Natural killer cell treated with Interleukin-12 subunit alpha and Interleukin-12 subunit beta and Interleukin-15 and Interleukin-18, amount 100 ng/mL, for 72 hours (primary cell): ENCODE measurements at regions not wholly inside any gene's neighbourhood (a gene's known extent, or its start where the extent isn't known, plus 50 kb on each side); places are given as distances from the start of the nearest gene placed in this dataset.

Experiments used
- ATAC-seq, 2 donors: fragments of 150-1000 bp; cut with Tn5 transposase in 1 of 2; sonication (Bioruptor Pico), chemical (Tn5 transposase) in 1 of 2; 2 replicates each; pipeline ENCODE4 v1.10.0; 2021
- DNase-seq: peaks from one replicate; pipeline ENCODE4 v3.0.0; 2022; ENCODE audit warnings: low spot score
- H3K27ac Mint-ChIP-seq, 2 donors: 1 replicate in 1 of 2; 2 replicates in 1 of 2; pipeline ENCODE4 v1.8.0; 2022; ENCODE audit warnings: mixed read lengths in 2 of 2, mild to moderate bottlenecking in 1 of 2, moderate library complexity in 1 of 2
- H3K27me3 Mint-ChIP-seq, 2 donors: 1 replicate in 1 of 2; 2 replicates in 1 of 2; pipeline ENCODE4 v1.8.0; 2022; ENCODE audit warnings: mixed read lengths in 2 of 2
- H3K36me3 Mint-ChIP-seq: one replicate; pipeline ENCODE4 v1.8.0; 2022; ENCODE audit warnings: mixed read lengths
- H3K4me1 Mint-ChIP-seq, 2 donors: 1 replicate in 1 of 2; 2 replicates in 1 of 2; pipeline ENCODE4 v1.8.0; 2022; ENCODE audit warnings: low read depth in 2 of 2, mixed read lengths in 2 of 2, mild to moderate bottlenecking in 1 of 2
- H3K4me3 Mint-ChIP-seq: one replicate; pipeline ENCODE4 v1.8.0; 2022; ENCODE audit warnings: mixed read lengths
- H3K9me3 Mint-ChIP-seq: 2 replicates; pipeline ENCODE4 v1.8.0; 2022; ENCODE audit warnings: mixed read lengths

DNA sequence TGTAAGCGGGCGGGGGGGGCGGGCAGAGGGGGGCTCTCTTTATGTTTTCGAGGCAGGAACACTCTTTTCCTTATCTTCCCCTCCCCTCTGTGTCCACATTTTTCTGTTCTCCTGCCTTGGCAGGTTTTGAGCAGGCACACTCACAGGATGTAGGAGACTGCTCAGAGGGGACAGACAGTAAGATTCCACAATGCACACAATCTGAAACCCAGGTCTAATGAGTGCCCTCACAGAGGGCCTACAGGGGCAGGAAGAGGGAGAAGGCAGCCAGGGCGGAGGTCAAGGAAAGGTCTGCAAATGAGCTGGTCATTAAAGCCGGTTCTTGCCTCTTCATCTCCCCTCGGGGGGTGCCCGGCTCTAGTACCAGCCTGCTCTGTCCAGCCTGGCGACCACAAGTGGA lies 106.1 kb upstream of the ATP6AP2 start:
- Mint-ChIP-seq H3K27ac (no peak overlapping the region), H3K4me1 (peaks cover 8 to 11% of the 10 kb centered on the region in 2 donors), H3K27me3 (peaks cover 32 to 40% of the 10 kb centered on the region in 2 donors), H3K36me3 (no peaks in the 10 kb centered on the region), H3K4me3 (no peak overlapping the region), H3K9me3 (no peaks in the 10 kb centered on the region)
- no peak for DNase-seq
- ATAC-seq: no peak

DNA sequence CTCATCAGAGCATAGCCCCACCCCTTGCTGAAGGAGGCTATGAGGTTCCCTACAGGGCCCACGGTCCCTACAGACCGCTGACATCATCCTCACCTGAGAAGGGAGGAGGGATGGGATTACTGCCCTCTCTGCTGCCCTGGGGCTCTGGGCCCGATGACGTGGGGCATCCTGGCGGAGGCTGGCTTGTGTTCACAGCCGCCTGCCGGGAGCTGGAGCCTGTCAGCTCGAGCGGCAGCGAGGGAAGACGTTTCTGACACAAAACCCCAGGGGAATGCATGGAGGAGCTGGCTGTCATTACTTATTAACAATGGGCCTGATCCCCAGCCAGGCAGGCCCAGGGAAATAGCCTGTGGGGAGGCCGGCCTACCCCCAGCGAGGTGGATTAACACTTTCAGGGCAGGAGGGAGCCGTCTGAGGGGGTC lies 106.6 kb upstream of the ATP6AP2 start:
- Mint-ChIP-seq H3K4me1 (peaks cover 8 to 11% of the 10 kb centered on the region in 2 donors), H3K4me3 (no peak overlapping the region), H3K36me3 (no peaks in the 10 kb centered on the region), H3K27ac (no peak overlapping the region), H3K27me3 (peaks cover 32 to 37% of the 10 kb centered on the region in 2 donors), H3K9me3 (no peaks in the 10 kb centered on the region)
- ATAC-seq (no peak), DNase-seq (no peak)

DNA sequence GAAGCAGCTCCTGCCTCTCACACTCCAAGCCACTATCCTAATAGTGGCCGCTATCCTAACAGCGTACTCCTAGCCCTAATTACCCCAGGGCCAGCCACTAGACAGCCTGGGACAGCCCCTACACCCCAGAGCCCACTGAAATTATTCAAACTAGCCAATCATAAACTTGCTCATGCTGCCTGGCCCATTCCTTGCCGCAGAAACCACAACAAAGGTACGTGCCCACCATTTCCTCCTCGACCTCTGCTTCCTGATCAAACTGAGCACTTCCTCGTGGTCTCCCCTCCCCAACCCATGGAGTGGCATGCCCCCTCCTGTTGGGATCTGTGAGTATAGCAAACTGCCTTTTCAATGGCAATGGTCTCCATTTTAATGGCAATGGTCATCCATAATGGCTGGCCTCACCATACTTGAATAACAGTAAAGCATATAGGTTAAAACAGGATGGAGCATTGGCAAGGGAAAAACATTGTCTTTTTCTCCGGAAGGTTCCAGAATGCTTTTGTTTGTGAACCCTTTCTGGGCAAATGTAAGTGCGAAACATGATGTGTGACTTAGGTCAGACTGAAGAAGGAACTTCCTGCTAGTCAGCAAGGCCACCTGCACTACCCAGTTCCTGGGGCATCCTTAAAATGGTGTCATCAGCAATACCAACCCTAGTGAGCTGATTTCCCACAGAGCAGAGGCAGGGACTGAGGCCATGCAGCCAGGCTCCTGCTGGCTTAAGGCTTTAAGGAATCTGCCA lies 107.1 kb upstream of the ATP6AP2 start:
- DNase-seq (no peak), ATAC-seq (no peak)
- H3K4me1 Mint-ChIP-seq: peaks cover 8 to 11% of the 10 kb centered on the region in 2 donors
- no peak overlapping the region for H3K27ac Mint-ChIP-seq
- no peaks in the 10 kb centered on the region for H3K9me3 Mint-ChIP-seq
- H3K27me3 Mint-ChIP-seq: peaks cover 32 to 38% of the 10 kb centered on the region in 2 donors
- H3K4me3 Mint-ChIP-seq: no peak overlapping the region
- H3K36me3 Mint-ChIP-seq: no peaks in the 10 kb centered on the region

DNA sequence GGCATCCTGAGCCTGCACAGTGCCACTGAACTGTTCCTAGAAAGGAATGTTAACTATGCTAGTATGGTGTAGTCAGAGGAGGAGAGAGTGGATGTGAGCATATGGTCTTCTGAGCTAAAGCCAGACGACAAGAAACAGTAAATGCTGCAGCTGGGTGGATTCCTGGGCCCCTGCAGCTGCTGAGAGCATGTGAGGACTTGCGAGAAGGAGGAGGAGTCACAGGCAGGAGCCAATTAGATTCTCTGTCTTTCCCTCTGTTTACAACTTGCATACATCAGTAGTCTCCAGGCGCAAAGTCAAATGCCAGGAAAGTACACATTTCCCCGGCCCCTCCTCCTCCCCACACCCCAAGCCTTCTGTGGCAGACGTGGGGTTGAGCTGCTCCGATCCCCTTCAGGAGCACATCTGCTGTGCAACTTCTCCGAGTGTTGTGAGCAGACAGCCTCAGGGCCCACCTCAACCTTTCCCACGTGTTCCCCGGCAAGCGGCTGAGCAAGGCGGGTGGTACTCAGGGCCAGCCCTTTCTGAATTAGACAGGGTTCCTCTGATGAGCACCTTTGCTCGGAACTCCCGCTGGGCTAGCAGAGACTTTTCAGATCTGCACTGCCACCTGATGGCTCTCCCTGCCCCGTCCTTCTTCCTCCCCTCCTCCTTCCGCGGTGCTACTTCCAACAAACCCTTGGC lies 108.7 kb upstream of the ATP6AP2 start:
- H3K4me3 Mint-ChIP-seq: peak overlapping the region; percentile 21
- H3K27me3 Mint-ChIP-seq: peaks cover 32 to 40% of the 10 kb centered on the region in 2 donors
- H3K36me3 Mint-ChIP-seq: no peaks in the 10 kb centered on the region
- no peak for ATAC-seq
- H3K9me3 Mint-ChIP-seq: no peaks in the 10 kb centered on the region
- H3K27ac Mint-ChIP-seq: no peak overlapping the region
- peaks cover 8 to 11% of the 10 kb centered on the region in 2 donors for H3K4me1 Mint-ChIP-seq
- DNase-seq: no peak

DNA sequence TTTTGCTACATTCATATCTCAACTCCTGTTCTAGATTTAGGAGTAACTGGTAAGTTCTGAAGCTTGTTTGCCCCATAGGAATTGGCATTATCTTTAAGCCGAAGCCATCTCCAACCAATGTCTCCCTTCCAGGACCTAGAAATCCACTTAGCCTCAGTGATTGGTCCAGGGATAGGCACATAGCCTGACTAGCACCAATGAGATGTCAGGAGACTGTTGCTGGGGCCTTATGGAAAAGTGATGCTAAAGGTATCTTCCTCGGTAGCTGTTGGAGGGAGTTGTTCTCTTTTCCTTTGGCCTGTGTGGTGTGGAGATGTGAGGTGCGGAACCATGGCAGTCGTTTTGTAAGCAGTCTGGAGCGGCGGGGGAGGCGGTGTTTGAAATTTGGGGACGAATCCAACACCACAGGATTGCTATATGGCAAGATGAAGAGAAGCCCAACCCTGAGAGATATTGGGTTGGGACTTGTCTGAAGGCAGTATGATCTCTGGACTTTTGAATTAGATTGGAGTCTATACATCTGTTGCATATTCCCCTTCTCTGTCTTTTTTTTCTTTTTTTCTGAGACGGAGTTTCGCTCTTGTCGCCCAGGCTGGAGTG lies 109.8 kb upstream of the ATP6AP2 start:
- H3K9me3 Mint-ChIP-seq: no peaks in the 10 kb centered on the region
- ATAC-seq (no peak), DNase-seq (no peak)
- H3K27ac Mint-ChIP-seq: no peak overlapping the region
- H3K27me3 Mint-ChIP-seq: peaks cover 32 to 35% of the 10 kb centered on the region in 2 donors
- H3K4me3 Mint-ChIP-seq: no peak overlapping the region
- H3K36me3 Mint-ChIP-seq: no peaks in the 10 kb centered on the region
- H3K4me1 Mint-ChIP-seq: peaks cover 8 to 11% of the 10 kb centered on the region in 2 donors

DNA sequence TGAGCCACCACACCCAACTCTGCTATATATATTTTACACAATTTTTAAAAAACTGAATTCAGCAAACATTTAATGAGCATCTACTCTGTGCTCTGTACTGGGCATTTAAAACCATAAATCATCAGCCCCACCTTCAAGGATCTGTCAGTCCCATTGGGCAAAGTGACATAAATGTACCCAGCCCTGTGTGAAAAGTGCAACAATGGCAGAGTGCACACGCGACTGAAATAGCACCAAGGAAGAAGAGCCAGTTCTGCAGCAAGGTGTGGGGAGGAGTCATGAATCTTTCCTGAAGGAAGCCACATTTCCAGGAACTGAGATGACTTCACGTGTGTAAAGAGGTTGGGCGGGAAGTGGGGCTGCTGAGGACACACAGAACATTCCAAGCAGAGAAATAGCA lies 111.5 kb upstream of the ATP6AP2 start:
- Mint-ChIP-seq H3K4me3 (no peak overlapping the region), H3K4me1 (peaks cover 11 to 13% of the 10 kb centered on the region in 2 donors), H3K27ac (no peak overlapping the region), H3K36me3 (no peaks in the 10 kb centered on the region), H3K9me3 (no peaks in the 10 kb centered on the region), H3K27me3 (peaks cover 32 to 42% of the 10 kb centered on the region in 2 donors)
- DNase-seq (no peak), ATAC-seq (no peak)

DNA sequence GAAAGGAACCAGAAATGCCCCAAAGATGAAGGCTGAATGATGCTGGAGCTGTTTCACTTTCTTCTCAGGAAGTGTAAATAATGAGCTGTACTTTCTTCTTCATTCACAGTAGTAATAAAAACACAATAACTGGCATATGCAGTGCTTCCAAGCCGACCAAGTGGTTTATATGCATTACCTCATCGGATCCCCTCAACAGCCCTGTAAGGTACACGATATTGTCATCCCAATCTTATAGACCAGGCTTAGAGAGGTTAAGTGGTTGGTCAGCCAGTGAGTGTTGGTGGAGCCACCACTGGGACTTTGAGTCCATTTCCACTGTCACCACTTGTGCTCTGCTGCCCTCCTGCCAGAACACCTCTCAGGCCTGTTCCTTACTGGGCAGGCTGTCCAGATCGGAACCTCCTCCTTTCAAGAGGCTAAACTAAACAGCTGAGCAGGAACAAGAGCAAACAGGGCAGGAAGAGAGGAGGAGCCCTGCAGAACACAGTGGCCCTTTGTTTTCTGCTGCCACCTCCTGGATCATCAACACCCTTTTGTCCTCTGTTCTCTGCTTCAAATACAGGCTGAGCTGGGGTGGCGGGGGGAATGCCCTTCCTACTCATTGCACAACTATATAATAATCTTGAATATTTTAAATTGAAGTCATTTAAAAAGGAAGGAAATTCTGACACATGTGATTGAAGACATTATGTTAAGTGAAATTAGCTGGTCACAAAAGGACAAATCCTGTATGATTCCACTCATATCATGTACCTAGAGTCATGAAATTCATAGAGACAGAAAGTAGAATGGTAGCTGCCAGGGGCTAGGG lies 112.5 kb upstream of the ATP6AP2 start:
- peaks cover 5 to 10% of the 10 kb centered on the region in 2 donors for H3K4me1 Mint-ChIP-seq
- no peak overlapping the region for H3K27ac Mint-ChIP-seq
- ATAC-seq (peak in 1 of 2 donors; percentile 63), DNase-seq (no peak)
- no peak overlapping the region for H3K4me3 Mint-ChIP-seq
- no peaks in the 10 kb centered on the region for H3K9me3 Mint-ChIP-seq
- no peaks in the 10 kb centered on the region for H3K36me3 Mint-ChIP-seq
- H3K27me3 Mint-ChIP-seq: peaks cover 26 to 36% of the 10 kb centered on the region in 2 donors

DNA sequence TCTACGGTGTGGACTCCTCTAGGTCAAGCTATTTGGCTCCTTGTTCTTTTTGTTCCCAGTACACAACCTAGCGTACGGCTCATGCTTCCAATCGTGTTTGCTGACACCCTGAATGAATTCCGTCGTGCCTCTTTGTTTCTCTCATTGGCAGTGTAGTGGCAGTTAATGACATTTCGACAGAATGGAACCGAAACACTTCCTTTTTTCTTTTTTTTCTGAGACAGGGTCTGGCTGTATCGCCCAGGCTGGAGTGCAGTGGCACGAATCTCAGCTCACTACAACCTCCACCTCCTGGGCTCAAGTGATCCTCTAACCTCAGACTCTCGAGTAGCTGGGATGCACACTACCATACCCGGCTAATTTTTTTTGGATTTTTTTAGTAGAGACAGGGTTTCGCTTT lies 113.3 kb upstream of the ATP6AP2 start:
- Mint-ChIP-seq H3K36me3 (no peaks in the 10 kb centered on the region), H3K27me3 (peaks cover 18 to 36% of the 10 kb centered on the region in 2 donors), H3K9me3 (no peaks in the 10 kb centered on the region), H3K4me1 (peaks cover 2 to 8% of the 10 kb centered on the region in 2 donors), H3K4me3 (no peak overlapping the region), H3K27ac (no peak overlapping the region)
- DNase-seq: no peak
- no peak for ATAC-seq

DNA sequence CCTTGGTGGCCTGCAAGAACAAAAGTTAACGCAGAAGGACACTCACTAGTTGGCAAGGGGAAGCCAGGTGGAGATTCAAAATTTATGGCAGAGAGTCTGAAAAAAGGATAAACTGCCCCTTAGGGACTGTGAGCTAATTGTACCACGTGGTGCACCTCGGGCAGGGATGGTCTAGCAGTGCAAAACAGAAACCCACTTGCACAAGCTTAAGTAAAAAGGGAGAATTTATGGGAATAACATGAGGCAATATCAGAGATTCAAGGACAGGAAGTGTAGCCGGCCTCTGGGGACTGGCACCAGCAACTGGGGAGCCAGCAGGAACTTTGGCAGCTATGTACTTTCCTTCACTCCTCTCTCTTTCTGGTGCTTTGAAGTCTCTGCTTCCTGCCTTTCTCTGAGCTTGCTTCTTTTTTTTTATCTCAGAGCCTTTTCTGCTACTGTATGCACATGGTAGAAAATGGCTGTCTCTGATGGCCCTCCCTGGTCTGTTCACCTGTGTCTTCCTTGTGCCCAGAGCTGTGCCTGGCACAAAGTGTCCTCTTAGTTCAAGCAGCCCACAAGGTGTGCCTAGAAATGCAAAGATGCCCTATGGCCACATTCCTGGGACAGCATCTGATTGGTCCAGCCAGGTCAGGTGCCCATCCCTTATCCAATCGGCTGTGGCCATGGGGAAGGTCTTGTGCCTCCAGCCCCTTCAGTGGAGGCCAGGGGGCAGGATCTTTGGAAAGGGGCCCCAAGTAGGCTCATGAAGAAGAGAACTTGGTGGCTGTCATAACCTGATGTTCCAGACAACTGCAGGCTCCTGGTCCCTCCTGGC lies 114.8 kb upstream of the ATP6AP2 start:
- H3K27me3 Mint-ChIP-seq: peaks cover 13 to 35% of the 10 kb centered on the region in 2 donors
- no peaks in the 10 kb centered on the region for H3K36me3 Mint-ChIP-seq
- H3K4me3 Mint-ChIP-seq: no peak overlapping the region
- peaks cover 0 to 5% of the 10 kb centered on the region in 2 donors for H3K4me1 Mint-ChIP-seq
- ATAC-seq (no peak), DNase-seq (peak; percentile 35)
- H3K27ac Mint-ChIP-seq: no peak overlapping the region
- H3K9me3 Mint-ChIP-seq: no peaks in the 10 kb centered on the region

DNA sequence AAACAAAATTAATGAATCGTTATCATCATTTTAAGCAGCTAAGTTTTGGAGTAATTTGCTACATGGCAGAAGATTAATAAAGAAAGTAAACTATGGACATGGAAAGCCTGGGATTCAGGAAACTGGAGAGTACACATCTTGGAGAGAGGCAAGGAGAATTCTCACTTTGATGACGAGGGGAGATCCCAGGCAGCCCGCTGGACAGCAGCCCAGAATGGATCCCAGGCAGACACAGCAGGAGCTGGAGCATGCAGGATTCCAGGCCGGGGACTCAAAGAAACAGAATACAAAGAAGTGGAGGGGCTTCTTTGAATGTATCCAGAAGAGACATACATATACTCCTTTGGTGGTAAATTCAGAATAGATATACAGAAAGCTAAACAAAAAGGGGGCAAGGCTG lies 118.0 kb upstream of the ATP6AP2 start:
- Mint-ChIP-seq H3K36me3 (no peaks in the 10 kb centered on the region), H3K27ac (no peak overlapping the region), H3K9me3 (no peaks in the 10 kb centered on the region), H3K4me3 (no peak overlapping the region), H3K4me1 (peaks cover 0 to 5% of the 10 kb centered on the region in 2 donors), H3K27me3 (peaks cover 8 to 39% of the 10 kb centered on the region in 2 donors)
- ATAC-seq (no peak), DNase-seq (no peak)

DNA sequence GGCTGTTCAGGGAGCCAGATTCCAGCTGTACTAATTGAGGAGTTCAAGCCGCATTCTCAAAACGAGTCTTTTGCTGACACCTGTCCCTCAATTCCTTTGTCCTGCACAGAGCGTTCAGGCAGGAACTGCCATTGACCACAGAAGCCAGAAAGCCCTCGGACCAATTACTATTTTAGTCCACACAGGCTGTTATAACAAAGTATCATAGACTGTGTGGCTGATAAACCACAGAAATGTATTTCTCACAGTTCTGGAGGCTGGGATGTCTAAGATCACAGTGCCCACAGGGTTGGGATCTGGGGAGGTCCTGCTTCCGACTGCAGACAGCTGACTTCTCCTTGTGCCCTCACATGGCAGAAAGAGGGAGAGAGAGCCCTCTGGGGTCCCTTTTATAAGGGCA lies 119.8 kb upstream of the ATP6AP2 start:
- no peak overlapping the region for H3K27ac Mint-ChIP-seq
- H3K4me1 Mint-ChIP-seq: peaks cover 0 to 5% of the 10 kb centered on the region in 2 donors
- ATAC-seq (no peak), DNase-seq (peak; percentile 16)
- H3K27me3 Mint-ChIP-seq: peaks cover 8 to 38% of the 10 kb centered on the region in 2 donors
- H3K9me3 Mint-ChIP-seq: no peaks in the 10 kb centered on the region
- no peak overlapping the region for H3K4me3 Mint-ChIP-seq
- no peaks in the 10 kb centered on the region for H3K36me3 Mint-ChIP-seq

DNA sequence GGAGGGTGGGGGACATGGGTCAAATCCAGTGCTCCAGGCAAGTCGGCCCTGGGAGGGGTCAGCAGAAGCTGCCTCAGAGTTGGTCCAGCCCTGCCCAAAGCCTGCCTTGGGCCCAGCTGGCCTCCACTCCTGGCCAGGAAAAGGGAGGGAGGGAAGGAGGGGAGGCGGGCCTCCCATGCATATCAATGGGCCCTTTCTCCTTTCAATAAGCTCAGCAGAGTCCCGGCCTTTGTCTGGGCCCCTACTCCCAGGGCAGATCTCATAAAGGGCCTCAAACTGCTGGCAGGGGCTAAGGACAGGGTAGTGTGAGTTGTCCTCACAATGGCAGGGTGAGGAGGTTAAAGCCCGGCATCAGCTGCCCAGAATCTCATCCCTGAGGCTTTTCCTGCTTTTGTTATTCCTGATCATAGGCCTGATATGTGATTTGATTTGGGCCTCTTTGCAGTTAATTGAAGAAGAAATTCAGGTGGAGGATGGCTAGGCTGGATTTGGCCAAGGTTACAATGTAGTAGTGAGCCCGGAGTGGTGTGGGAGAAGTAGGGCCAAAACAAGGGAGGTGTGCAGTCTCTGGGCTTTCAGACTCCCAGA lies 121.1 kb upstream of the ATP6AP2 start:
- Mint-ChIP-seq H3K27me3 (peaks cover 8 to 30% of the 10 kb centered on the region in 2 donors), H3K27ac (no peak overlapping the region), H3K4me3 (no peak overlapping the region), H3K36me3 (no peaks in the 10 kb centered on the region), H3K4me1 (no peaks in the 10 kb centered on the region), H3K9me3 (no peaks in the 10 kb centered on the region)
- ATAC-seq (no peak), DNase-seq (no peak)
